ENCODE measurements at regions not wholly inside any gene's neighbourhood (a gene's known extent, or its start where the extent isn't known, plus 50 kb on each side); places are given as distances from the start of the nearest gene placed in this dataset.

DNA sequence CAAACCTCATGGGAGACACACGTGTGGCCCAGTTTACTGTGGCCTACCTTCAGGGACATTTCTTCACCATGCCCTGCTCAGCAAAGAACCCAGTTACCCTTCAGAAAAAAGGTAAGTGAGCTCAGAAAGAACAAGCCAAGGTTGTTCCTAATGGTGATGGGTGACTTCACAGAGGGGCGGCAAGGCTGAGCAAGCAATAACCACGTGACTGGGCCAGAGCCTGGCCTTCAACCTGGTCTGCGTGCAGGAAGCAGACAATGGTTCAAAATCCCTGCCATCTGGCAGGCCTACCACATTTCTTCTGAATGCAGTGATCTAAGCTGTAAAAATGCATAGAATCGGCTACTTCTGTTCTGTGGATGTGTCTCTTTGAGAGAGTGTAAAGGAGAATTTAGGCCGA, 115.5 kb upstream of the CST7 start:
- TF ChIP-seq, protein P1, sequence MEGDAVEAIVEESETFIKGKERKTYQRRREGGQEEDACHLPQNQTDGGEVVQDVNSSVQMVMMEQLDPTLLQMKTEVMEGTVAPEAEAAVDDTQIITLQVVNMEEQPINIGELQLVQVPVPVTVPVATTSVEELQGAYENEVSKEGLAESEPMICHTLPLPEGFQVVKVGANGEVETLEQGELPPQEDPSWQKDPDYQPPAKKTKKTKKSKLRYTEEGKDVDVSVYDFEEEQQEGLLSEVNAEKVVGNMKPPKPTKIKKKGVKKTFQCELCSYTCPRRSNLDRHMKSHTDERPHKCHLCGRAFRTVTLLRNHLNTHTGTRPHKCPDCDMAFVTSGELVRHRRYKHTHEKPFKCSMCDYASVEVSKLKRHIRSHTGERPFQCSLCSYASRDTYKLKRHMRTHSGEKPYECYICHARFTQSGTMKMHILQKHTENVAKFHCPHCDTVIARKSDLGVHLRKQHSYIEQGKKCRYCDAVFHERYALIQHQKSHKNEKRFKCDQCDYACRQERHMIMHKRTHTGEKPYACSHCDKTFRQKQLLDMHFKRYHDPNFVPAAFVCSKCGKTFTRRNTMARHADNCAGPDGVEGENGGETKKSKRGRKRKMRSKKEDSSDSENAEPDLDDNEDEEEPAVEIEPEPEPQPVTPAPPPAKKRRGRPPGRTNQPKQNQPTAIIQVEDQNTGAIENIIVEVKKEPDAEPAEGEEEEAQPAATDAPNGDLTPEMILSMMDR (IDR thresholded peaks at IDR 0.05), result no peak
- TF ChIP-seq POLR2A (IDR thresholded peaks at IDR 0.05), result no peak

All from ovary (tissue), 3 donors.